ENCODE measurements at regions not wholly inside any gene's neighbourhood (a gene's known extent, or its start where the extent isn't known, plus 50 kb on each side); places are given as distances from the start of the nearest gene placed in this dataset.

GRCh38 chr5:128895122-128895521, 70.2 kb upstream of the SLC27A6 start:
- Histone ChIP-seq H2BK120ac (ENCODE audit: low read depth, low read length) (no peak overlapping the region), H4K91ac (ENCODE audit: insufficient read depth, low read depth, low read length) (no peak overlapping the region), H2BK5ac (ENCODE audit: low read depth, low read length, poor library complexity, severe bottlenecking) (no peak overlapping the region), H2AK9ac (replicated peaks; ENCODE audit: low read depth, low read length, poor library complexity) (no peak overlapping the region), H3K79me1 (ENCODE audit: low read depth in 1 of 2, low read length in 2 of 2) (no peaks in the 10 kb centered on the region), H3K4me2 (ENCODE audit: low read depth, low read length) (no peak overlapping the region), H3K56ac (ENCODE audit: extremely low read depth, insufficient read depth, low read length) (no peak overlapping the region), H4K5ac (ENCODE audit: low read depth, low read length) (no peak overlapping the region), H3K9ac (ENCODE audit: low read depth, low read length) (no peak overlapping the region), H3K27ac (ENCODE audit: insufficient read depth, low read length) (no peak overlapping the region), H2BK15ac (ENCODE audit: low read depth, low read length) (no peak overlapping the region), H3K4me3 (ENCODE audit: insufficient read depth, low read depth, low read length) (no peak overlapping the region), H2BK20ac (ENCODE audit: low read depth, low read length) (no peak overlapping the region), H3K14ac (replicated peaks; ENCODE audit: low read depth, low read length) (no peak overlapping the region), H3K9me1 (ENCODE audit: insufficient read depth, low read length) (no peaks in the 10 kb centered on the region), H3K4me1 (ENCODE audit: control insufficient read depth, insufficient read depth, low read length) (no peaks in the 10 kb centered on the region), H2AFZ (replicated peaks; ENCODE audit: low read length, poor library complexity) (no peak overlapping the region), H3K18ac (ENCODE audit: low read depth, low read length) (no peak overlapping the region), H3K27me3 (ENCODE audit: control insufficient read depth, insufficient read depth, low read length) (no peaks in the 10 kb centered on the region), H4K20me1 (ENCODE audit: insufficient read depth, low read length) (no peaks in the 10 kb centered on the region), H2AK5ac (ENCODE audit: low read depth, low read length) (no peak overlapping the region), H3K9me3 (ENCODE audit: control insufficient read depth, insufficient read depth, low read length) (no peaks in the 10 kb centered on the region), H3K36me3 (ENCODE audit: control insufficient read depth, insufficient read depth, low read length) (no peaks in the 10 kb centered on the region), H3K4ac (ENCODE audit: low read depth, low read length) (no peak overlapping the region), H4K8ac (ENCODE audit: low read depth in 2 of 2, low read length in 2 of 2) (no peak overlapping the region), H3K23ac (ENCODE audit: low read depth, low read length) (no peak overlapping the region)
- intact Hi-C loops (cut with micrococcal nuclease) (no loop called here), dilution Hi-C loops (cut with HindIII; ENCODE audit: low sequenced_read_pairs, unreplicated experiment) (no loop called here), in situ Hi-C loops (cut with MboI; ENCODE audit: low sequenced_read_pairs) (no loop called here)
- no peak for DNase-seq
- POLR2A ChIA-PET (ENCODE audit: unreplicated experiment): no interaction called here
- CTCF ChIA-PET: no interaction called here
- ATAC-seq (ENCODE audit: low read depth): no peak
- no TSS peak for BruUV-seq (replicated peaks)
- no peak for TF ChIP-seq ELK1 (IDR thresholded peaks at IDR 0.05; ENCODE audit: borderline replicate concordance, low read depth, low read length)
- TF ChIP-seq RAD21 (IDR thresholded peaks at IDR 0.05; ENCODE audit: low read length): no peak
- TF ChIP-seq SMC3 (IDR thresholded peaks at IDR 0.05; ENCODE audit: low read depth, low read length): no peak
- TF ChIP-seq FOS (IDR thresholded peaks at IDR 0.05; ENCODE audit: low read depth, low read length): no peak
- TF ChIP-seq BHLHE40 (IDR thresholded peaks at IDR 0.05; ENCODE audit: low read depth, low read length): no peak
- TF ChIP-seq CHD1 (IDR thresholded peaks at IDR 0.05; ENCODE audit: low read depth, low read length): no peak
- no peak for TF ChIP-seq USF2 (IDR thresholded peaks at IDR 0.05; ENCODE audit: low read depth, low read length)
- TF ChIP-seq RCOR1 (IDR thresholded peaks at IDR 0.05; ENCODE audit: insufficient replicate concordance, low read length): no peak
- TF ChIP-seq MAFK (IDR thresholded peaks at IDR 0.05; ENCODE audit: low read depth, low read length): no peak
- no peak for TF ChIP-seq POLR2A (IDR thresholded peaks at IDR 0.05; ENCODE audit: low read depth, low read length)
- TF ChIP-seq CEBPB (IDR thresholded peaks at IDR 0.05; ENCODE audit: low read depth, low read length): no peak
- no peak for TF ChIP-seq NFE2L2 (IDR thresholded peaks at IDR 0.05; ENCODE audit: low read depth, low read length)
- TF ChIP-seq MAZ (IDR thresholded peaks at IDR 0.05; ENCODE audit: borderline replicate concordance, low read depth, low read length): no peak
- TF ChIP-seq MXI1 (IDR thresholded peaks at IDR 0.05; ENCODE audit: borderline replicate concordance, low read depth, low read length): no peak
